Muscle of arm (tissue), 1 donor: ENCODE measurements at regions not wholly inside any gene's neighbourhood (a gene's known extent, or its start where the extent isn't known, plus 50 kb on each side); places are given as distances from the start of the nearest gene placed in this dataset.
"Not testable (repeated sequence)": the region's sequence is repeated elsewhere in the genome, so short reads cannot be mapped to it uniquely, and the experiment has no call there.

Experiments
- DNase-seq: peaks from one replicate; pipeline ENCODE4 v3.0.0-alpha.2; 2013

DNA sequence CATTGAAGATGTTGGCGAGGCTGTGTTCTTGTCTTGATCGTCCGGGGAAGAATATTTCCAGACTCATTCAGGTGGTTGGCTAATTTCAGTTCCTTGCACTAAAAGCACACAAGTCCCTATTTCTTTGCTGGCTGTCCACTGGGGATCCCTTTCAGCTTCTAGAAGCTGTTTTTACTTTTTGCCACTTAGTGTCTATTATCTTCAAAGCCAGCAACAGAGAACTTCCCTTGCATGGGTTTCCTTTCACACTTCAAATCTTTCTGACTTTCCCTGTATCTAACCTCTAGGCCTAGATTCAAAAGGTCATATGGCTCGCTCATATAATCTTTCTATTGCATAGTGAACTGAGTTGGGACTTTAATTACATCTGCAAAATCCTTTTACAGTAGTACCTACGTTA is 215.3 kb upstream of the PCDH9 start:
- no peak for DNase-seq

- no peak for DNase-seq
Measured at GRCh38 chr13:67443923-67444322, 213.8 kb upstream of the PCDH9 start.

- DNase-seq, result no peak
Measured at GRCh38 chr13:67440236-67440975, 210.3 kb upstream of the PCDH9 start.

DNA sequence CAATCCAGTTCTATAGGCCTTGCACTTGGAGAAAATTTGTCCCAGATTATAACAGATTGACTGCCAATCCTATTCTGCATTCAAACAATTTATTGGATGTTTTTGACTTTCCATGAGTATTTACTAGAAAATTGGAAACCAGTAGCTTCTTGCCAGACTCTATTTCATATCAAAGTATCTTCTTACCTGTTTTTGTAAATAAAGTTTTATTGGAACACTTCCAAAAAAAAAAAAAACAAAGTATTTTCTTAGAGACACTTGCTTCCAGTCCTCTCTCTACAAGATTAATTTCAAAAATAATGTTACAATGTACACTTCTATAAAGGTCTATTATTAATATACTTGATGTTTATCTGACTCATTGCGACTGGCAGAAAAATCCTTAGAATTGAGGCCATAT is 209.2 kb upstream of the PCDH9 start:
- DNase-seq, result no peak

- DNase-seq, result no peak
Measured at GRCh38 chr13:67438465-67438864, 208.3 kb upstream of the PCDH9 start.

GRCh38 chr13:67437244-67437643 is 207.1 kb upstream of the PCDH9 start:
- DNase-seq, result no peak

GRCh38 chr13:67421475-67421874 is 191.3 kb upstream of the PCDH9 start:
- DNase-seq, result no peak

- DNase-seq, result no peak
Measured at GRCh38 chr13:67416047-67416925, 186.2 kb upstream of the PCDH9 start.

- DNase-seq, result no peak
Measured at GRCh38 chr13:67410645-67411044, 180.5 kb upstream of the PCDH9 start.

DNA sequence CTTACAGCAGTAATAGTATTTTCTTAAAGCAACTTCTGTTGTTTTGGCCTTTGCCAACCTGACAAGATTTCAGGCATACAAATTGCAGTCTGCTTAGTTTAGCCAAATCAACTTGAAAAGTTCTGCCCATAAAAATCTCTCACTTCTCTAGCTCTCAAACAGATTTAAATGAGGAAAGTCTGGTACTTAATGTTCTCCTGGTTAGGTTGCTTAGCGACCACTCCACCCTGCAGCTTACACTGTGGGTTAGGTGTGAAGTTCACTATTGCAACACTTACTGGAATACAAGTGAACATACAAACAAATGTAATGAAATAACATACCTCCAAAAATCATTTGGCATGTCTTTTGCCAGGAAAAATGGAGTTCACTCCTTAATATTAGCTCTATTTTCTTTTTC is 178.7 kb upstream of the PCDH9 start:
- DNase-seq, result no peak

GRCh38 chr13:67402546-67402945 is 172.4 kb upstream of the PCDH9 start:
- DNase-seq, result no peak

DNA sequence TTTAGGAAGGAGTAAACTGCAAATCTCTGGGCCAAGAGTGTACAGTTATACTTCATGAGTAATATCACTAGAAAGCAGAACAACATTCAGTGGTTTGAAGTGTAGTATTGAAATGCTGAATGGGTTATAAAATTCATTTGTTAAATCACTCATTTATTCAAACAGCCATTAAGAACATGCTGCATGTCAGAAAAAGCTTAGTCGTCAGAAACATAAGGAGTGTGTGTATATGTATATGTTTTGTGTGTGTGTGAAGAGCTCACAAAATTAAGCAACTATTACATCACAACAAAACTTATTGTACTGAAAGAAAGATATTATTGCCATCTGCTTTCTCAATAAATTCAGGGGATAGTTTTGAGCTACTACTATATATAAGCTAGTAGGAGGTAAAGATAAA is 165.4 kb upstream of the PCDH9 start:
- no peak for DNase-seq

DNA sequence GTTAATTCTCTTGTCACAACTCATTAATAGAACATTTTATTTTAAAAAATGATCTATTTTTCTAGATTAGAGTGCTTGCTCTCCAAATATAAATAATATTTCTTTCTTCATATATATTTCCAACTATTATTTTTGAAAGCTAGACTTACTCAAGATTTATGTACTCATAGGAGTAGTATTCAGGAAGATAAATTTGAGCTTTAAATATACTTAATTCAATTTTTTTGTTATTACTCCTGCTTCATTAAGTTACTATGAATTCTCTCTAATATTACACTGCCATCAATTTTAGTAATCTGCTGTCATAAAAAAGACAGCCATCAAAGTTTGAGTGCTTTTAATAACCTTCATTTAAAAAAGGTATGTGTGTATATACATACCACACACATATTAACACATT is 161.9 kb upstream of the PCDH9 start:
- no peak for DNase-seq

DNA sequence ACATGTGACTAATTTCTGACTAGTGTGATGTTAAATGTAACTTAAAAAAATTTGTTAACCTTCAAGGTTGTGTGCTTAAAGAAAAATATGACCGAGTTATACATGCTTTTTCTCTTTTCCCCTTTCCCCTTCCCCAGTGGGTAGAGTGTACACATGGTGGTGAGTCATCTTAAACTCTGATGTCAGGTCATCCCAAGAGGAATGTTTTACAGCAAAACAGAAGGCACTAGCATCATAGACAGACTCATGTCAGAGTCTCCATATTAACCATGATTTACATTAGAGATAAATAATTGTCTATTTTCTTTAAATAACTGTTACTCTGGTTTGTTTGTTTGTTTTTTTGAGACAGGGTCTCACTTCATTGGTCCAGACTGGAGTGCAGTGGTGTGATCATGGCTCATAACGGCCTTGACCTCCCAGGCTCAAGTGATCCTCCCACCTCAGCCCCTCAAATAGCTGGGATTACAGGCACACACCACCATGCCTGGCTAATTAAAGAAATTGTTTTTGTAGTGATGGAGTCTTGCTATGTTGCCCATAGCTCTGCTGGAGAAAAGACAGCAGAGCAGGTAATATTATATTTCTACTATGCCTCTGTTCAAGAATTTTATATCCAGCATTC is 160.4 kb upstream of the PCDH9 start:
- no peak for DNase-seq

GRCh38 chr13:67389171-67389570 is 159.0 kb upstream of the PCDH9 start:
- no peak for DNase-seq

- DNase-seq, result not testable (repeated sequence)
Measured at GRCh38 chr13:67383109-67383757, 153.1 kb upstream of the PCDH9 start.

GRCh38 chr13:67377919-67378318 is 147.8 kb upstream of the PCDH9 start:
- no peak for DNase-seq

DNA sequence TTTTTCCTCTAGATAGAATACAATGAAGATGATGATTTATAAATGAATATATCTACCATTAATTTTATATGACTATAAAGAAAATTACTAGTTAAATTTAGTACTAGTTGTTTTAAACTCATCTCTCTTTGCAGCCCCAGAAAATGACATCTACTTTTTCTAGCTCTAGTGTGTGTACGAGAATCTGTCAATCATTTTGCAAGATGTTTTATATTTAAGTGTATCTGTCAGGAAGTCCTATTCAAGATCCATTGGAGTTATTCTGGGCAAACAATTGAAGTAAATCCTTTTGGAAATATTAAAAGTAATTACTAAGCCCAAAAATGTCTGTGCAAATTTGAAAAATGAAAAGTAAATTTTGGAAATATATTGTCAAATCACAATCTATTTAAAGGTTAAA is 144.3 kb upstream of the PCDH9 start:
- no peak for DNase-seq

GRCh38 chr13:67372868-67373464 is 142.8 kb upstream of the PCDH9 start:
- DNase-seq, result no peak

DNA sequence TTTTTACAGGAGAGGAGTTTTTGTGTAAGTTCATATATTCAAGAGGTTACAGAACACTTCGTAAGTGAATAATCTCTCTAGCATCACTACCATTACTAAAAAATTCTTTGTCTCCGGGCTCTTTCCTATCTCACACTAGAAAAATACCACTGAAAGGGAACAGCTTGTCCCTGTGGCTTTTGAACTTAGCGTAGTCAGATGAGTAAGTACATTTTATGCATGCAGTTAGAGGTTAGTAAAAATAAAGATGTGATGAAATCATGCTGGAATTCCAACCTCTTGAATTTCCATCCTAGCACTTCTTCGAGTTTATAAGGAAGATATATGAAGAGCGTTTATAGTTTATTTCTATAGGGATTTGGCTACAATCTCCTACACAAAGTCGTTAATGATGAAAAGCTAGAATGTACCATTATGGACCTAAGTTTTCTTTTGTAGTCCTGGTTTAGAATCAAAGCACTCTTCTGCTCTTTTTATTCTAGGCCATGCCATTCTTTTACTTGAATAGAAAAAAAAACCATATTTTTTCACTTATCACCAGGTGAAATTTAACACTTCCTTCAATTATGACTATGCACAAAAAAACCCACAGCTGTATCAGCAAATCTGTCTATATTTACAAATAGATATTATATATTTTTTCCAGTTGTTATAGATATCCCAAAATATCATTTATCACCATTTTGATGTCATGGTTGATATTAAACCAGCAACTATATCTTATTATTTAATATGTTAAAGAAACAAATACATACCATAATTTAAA is 139.9 kb upstream of the PCDH9 start:
- DNase-seq, result no peak

DNA sequence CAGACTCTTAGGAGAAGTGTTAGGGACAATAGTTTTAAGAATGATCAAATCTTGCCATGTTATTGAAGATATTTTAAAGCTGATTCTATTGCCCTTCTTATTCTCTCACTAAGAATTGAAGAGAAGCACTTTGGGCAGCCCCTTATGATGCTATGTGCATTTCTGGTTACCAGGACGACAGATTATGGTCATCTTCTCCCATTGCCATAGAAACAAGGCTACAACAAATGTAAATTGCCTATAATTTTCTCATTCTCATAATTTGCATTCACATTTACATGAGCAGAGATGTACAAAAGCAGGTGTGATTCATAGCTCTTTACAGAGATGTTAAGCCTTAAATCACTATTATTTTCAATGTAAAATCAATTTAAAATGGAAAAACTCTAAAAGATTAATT is 137.3 kb upstream of the PCDH9 start:
- no peak for DNase-seq
